ENCODE measurements at regions not wholly inside any gene's neighbourhood (a gene's known extent, or its start where the extent isn't known, plus 50 kb on each side); places are given as distances from the start of the nearest gene placed in this dataset.
"Not testable (repeated sequence)": the region's sequence is repeated elsewhere in the genome, so short reads cannot be mapped to it uniquely, and the experiment has no call there.

- DNase-seq (ENCODE audit: low spot score), result no peak
- no peaks in the 10 kb centered on the region for H3K9me3 ChIP-seq
These were observed 364.2 kb downstream of the ANKRD30A start for GRCh38 chr10:37489658-37490003.

GRCh38 chr10:37488792-37489657 is 363.6 kb downstream of the ANKRD30A start:
- no peak for DNase-seq (ENCODE audit: low spot score)
- Histone ChIP-seq H3K4me1 (no peaks in the 10 kb centered on the region), H3K9me3 (no peaks in the 10 kb centered on the region), H3K36me3 (no peaks in the 10 kb centered on the region), H3K4me3 (no peak overlapping the region), H3K27ac (no peak overlapping the region), H3K27me3 (no peaks in the 10 kb centered on the region)
- TF ChIP-seq CTCF (IDR thresholded peaks at IDR 0.05), result no peak

More at GRCh38 chr10:37489658-37490003, 364.2 kb downstream of the ANKRD30A start:
- no peaks in the 10 kb centered on the region for H3K27me3 ChIP-seq
- TF ChIP-seq CTCF (IDR thresholded peaks at IDR 0.05), result no peak
- no peak overlapping the region for H3K27ac ChIP-seq
- no peak overlapping the region for H3K4me3 ChIP-seq
- H3K36me3 ChIP-seq, result no peaks in the 10 kb centered on the region
- H3K4me1 ChIP-seq, result no peaks in the 10 kb centered on the region

GRCh38 chr10:37480596-37480995 is 355.2 kb downstream of the ANKRD30A start:
- DNase-seq (ENCODE audit: low spot score), result peak; percentile 32
- not testable (repeated sequence) for H3K4me1 ChIP-seq, H3K36me3 ChIP-seq

GRCh38 chr10:37479469-37479868 is 354.1 kb downstream of the ANKRD30A start:
- H3K4me3 ChIP-seq, result no peak overlapping the region
- H3K27me3 ChIP-seq, result no peaks in the 10 kb centered on the region
- no peak for TF ChIP-seq CTCF (IDR thresholded peaks at IDR 0.05)
- H3K9me3 ChIP-seq, result no peaks in the 10 kb centered on the region
- no peaks in the 10 kb centered on the region for H3K4me1 ChIP-seq
- H3K36me3 ChIP-seq, result no peaks in the 10 kb centered on the region
- no peak overlapping the region for H3K27ac ChIP-seq
- no peak for DNase-seq (ENCODE audit: low spot score)

More at GRCh38 chr10:37480596-37480995, 355.2 kb downstream of the ANKRD30A start:
- not testable (repeated sequence) for H3K27me3 ChIP-seq, H3K9me3 ChIP-seq, H3K27ac ChIP-seq, H3K4me3 ChIP-seq

GRCh38 chr10:37478381-37478780 is 353.0 kb downstream of the ANKRD30A start:
- no peaks in the 10 kb centered on the region for H3K27me3 ChIP-seq
- H3K4me3 ChIP-seq, result no peak overlapping the region
- H3K9me3 ChIP-seq, result no peaks in the 10 kb centered on the region
- H3K27ac ChIP-seq, result no peak overlapping the region
- H3K36me3 ChIP-seq, result no peaks in the 10 kb centered on the region
- no peaks in the 10 kb centered on the region for H3K4me1 ChIP-seq
- no peak for TF ChIP-seq CTCF (IDR thresholded peaks at IDR 0.05)
- DNase-seq (ENCODE audit: low spot score), result peak; percentile 30

GRCh38 chr10:37476285-37476684 is 350.9 kb downstream of the ANKRD30A start:
- H3K4me3 ChIP-seq, result no peak overlapping the region
- no peaks in the 10 kb centered on the region for H3K36me3 ChIP-seq
- H3K4me1 ChIP-seq, result no peaks in the 10 kb centered on the region
- H3K9me3 ChIP-seq, result no peaks in the 10 kb centered on the region
- no peak for TF ChIP-seq CTCF (IDR thresholded peaks at IDR 0.05)
- peak; percentile 16 for DNase-seq (ENCODE audit: low spot score)
- H3K27ac ChIP-seq, result no peak overlapping the region
- H3K27me3 ChIP-seq, result no peaks in the 10 kb centered on the region
